GM23248 (cell line): ENCODE measurements at regions not wholly inside any gene's neighbourhood (a gene's known extent, or its start where the extent isn't known, plus 50 kb on each side); places are given as distances from the start of the nearest gene placed in this dataset.

ENCODE experiments used
- EZH2 ChIP-seq: fragments of 200-600 bp; sonication (generic); IDR thresholded peaks from 2 replicates; pipeline ENCODE4 v1.6.1; 2018; ENCODE audit warnings: antibody characterized with exemption, mild to moderate bottlenecking; ENCODE audit not compliant: insufficient read depth, poor library complexity, severe bottlenecking
- EZH2phosphoT487 ChIP-seq: fragments of 200-600 bp; sonication (generic); IDR thresholded peaks from 2 replicates; pipeline ENCODE4 v1.6.1; 2018; ENCODE audit warnings: antibody characterized with exemption, moderate library complexity, mild to moderate bottlenecking, low read depth; ENCODE audit not compliant: insufficient read depth

DNA sequence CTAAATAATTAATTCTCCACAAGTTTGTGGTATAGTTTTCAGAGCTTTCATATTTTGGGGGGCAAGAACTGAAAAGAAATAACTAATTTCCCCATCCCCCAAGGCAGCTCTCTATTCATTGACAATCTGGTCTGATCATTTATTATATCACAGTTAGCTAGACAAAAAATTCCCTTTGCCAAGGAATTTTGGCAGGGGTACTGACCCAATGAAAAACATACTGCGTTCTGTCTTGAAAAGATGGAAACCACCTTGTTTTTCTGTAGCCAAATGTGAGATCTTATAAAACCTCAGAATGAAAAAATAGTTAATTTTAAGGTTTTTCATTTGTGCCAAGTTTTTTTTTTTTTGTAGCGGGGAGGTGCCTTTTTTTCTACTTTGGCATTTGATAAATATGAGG is 1008.9 kb downstream of the EFNA5 start:
- TF ChIP-seq EZH2phosphoT487 (no peak), EZH2 (no peak)
